HL-60 (cell line): ENCODE measurements at regions not wholly inside any gene's neighbourhood (a gene's known extent, or its start where the extent isn't known, plus 50 kb on each side); places are given as distances from the start of the nearest gene placed in this dataset.
"Not testable (repeated sequence)": the region's sequence is repeated elsewhere in the genome, so short reads cannot be mapped to it uniquely, and the experiment has no call there.

ENCODE experiments used
- DNase-seq, 2 experiments: peaks; one replicate each; pipeline ENCODE4 v3.0.0-alpha.2; 2010 to 2020; ENCODE audit warnings: low read depth in 1 of 2, low spot score in 1 of 2
- H3K27ac ChIP-seq: fragments of 250-450 bp; sonication (Bioruptor Pico); replicated peaks from 2 replicates; pipeline ENCODE4 v1.5.1; 2020; ENCODE audit warnings: mild to moderate bottlenecking, moderate library complexity
- H3K27me3 ChIP-seq: fragments of 250-450 bp; sonication (Bioruptor Pico); 2 replicates; pipeline ENCODE4 v1.5.1; 2021; ENCODE audit warnings: mild to moderate bottlenecking, moderate library complexity; ENCODE audit not compliant: insufficient read depth, poor library complexity, severe bottlenecking
- H3K4me3 ChIP-seq: replicated peaks from 2 replicates; pipeline ENCODE4 v1.5.1; 2011; ENCODE audit warnings: mild to moderate bottlenecking, control low read depth, low read length; ENCODE audit not compliant: insufficient read depth
- CTCF ChIP-seq: IDR thresholded peaks from one replicate; pipeline ENCODE4 v1.5.1; 2011; ENCODE audit warnings: low read length, control low read depth, inconsistent platforms; ENCODE audit not compliant: insufficient read depth
- GABPA ChIP-seq: IDR thresholded peaks from 2 replicates; pipeline ENCODE4 v1.6.1; 2012; ENCODE audit warnings: low read depth
- POLR2AphosphoS5 ChIP-seq: IDR thresholded peaks from 2 replicates; pipeline ENCODE4 v1.6.1; 2012; ENCODE audit warnings: low read depth
- SPI1 ChIP-seq: IDR thresholded peaks from 2 replicates; pipeline ENCODE4 v1.6.1; 2012; ENCODE audit warnings: low read depth, mild to moderate bottlenecking, borderline replicate concordance
- TF ChIP-seq, protein P1 (sequence below): IDR thresholded peaks from 2 replicates; pipeline ENCODE4 v1.6.1; 2012; ENCODE audit warnings: low read depth; ENCODE audit not compliant: insufficient replicate concordance

DNA sequence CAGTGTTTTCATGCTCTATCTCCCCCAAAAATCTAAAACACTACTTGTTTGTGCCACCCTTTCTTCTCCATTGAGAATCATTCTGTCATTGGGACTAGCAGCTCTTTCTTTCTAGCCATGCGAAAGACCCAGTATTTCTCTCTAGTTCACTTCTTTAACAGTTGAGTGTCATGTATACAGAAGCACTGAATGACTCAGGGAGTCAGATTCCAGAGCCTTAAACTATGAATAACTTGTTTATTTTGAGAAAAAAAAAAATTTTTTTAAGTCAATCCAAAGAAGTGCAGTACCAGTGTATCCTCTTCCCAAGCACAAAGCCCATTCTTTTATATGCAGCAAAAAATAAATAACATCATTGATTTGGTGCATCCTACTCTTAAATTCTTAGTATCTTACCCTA, 415.4 kb upstream of the GRAMD2B start:
- TF ChIP-seq POLR2AphosphoS5 (no peak), CTCF (no peak), SPI1 (no peak), GABPA (no peak)
- TF ChIP-seq, protein P1, sequence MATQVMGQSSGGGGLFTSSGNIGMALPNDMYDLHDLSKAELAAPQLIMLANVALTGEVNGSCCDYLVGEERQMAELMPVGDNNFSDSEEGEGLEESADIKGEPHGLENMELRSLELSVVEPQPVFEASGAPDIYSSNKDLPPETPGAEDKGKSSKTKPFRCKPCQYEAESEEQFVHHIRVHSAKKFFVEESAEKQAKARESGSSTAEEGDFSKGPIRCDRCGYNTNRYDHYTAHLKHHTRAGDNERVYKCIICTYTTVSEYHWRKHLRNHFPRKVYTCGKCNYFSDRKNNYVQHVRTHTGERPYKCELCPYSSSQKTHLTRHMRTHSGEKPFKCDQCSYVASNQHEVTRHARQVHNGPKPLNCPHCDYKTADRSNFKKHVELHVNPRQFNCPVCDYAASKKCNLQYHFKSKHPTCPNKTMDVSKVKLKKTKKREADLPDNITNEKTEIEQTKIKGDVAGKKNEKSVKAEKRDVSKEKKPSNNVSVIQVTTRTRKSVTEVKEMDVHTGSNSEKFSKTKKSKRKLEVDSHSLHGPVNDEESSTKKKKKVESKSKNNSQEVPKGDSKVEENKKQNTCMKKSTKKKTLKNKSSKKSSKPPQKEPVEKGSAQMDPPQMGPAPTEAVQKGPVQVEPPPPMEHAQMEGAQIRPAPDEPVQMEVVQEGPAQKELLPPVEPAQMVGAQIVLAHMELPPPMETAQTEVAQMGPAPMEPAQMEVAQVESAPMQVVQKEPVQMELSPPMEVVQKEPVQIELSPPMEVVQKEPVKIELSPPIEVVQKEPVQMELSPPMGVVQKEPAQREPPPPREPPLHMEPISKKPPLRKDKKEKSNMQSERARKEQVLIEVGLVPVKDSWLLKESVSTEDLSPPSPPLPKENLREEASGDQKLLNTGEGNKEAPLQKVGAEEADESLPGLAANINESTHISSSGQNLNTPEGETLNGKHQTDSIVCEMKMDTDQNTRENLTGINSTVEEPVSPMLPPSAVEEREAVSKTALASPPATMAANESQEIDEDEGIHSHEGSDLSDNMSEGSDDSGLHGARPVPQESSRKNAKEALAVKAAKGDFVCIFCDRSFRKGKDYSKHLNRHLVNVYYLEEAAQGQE, result no peak

DNA sequence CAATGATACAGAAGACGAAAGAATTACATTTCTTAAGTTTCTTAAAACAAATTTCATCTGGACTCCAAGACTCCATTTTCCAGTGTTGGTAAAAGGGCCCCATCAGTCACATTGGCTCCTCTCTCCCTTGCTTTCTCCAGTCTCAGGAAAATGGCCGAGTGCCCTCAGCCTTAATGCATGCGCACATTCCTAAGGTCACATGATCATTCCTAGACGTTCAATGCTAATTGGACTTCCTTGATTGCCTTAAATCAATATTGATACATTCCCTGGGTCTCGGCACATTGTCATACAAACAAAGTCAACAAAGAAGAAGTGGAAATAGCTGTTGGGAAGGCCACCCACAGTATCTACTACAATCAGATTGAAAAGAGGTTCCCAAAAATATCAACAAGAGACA, 413.6 kb upstream of the GRAMD2B start:
- Histone ChIP-seq H3K27me3 (no peaks in the 10 kb centered on the region), H3K4me3 (no peak overlapping the region), H3K27ac (no peak overlapping the region)
- TF ChIP-seq SPI1 (no peak), CTCF (no peak), GABPA (no peak), POLR2AphosphoS5 (no peak)
- TF ChIP-seq, protein P1, result no peak
- DNase-seq, result no peak

More for the DNA sequence above, 415.4 kb upstream of the GRAMD2B start:
- no peak overlapping the region for H3K27ac ChIP-seq
- DNase-seq, result no peak
- no peaks in the 10 kb centered on the region for H3K27me3 ChIP-seq
- H3K4me3 ChIP-seq, result no peak overlapping the region

GRCh38 chr5:126011526-126011925, 411.7 kb upstream of the GRAMD2B start:
- H3K27me3 ChIP-seq, DNase-seq, H3K27ac ChIP-seq, H3K4me3 ChIP-seq: not testable (repeated sequence)

DNA sequence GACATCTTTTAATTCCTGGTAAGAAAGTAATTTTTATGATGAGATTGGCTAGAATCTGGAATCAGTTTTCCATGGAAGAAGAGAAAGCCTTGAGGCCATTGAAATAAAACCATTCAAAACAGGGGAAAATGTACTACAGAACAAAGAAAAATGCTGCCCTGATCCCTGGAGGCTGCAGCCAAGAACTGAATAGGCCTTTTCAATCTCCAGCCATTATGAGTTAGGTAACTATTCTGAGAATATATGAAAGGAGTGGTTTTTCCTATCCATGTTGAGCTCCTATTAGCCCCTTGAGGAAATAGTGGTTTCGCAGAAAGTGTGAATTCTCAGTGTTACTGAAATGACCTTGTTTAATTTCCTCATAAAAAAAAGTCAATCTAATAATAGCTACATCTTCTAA, 408.5 kb upstream of the GRAMD2B start:
- no peak for TF ChIP-seq CTCF
- TF ChIP-seq SPI1, result no peak
- TF ChIP-seq POLR2AphosphoS5, result no peak
- TF ChIP-seq GABPA, result no peak
- TF ChIP-seq, protein P1, result no peak
- no peak for DNase-seq
- Histone ChIP-seq H3K27me3 (no peaks in the 10 kb centered on the region), H3K27ac (no peak overlapping the region), H3K4me3 (no peak overlapping the region)
